Middle frontal gyrus (tissue), 1 donor: ENCODE measurements at regions not wholly inside any gene's neighbourhood (a gene's known extent, or its start where the extent isn't known, plus 50 kb on each side); places are given as distances from the start of the nearest gene placed in this dataset.

Experiments used
- DNase-seq: peaks from one replicate; pipeline ENCODE4 v3.0.0-alpha.2; 2015; ENCODE audit warnings: low spot score; ENCODE audit errors: extremely low spot score

DNA sequence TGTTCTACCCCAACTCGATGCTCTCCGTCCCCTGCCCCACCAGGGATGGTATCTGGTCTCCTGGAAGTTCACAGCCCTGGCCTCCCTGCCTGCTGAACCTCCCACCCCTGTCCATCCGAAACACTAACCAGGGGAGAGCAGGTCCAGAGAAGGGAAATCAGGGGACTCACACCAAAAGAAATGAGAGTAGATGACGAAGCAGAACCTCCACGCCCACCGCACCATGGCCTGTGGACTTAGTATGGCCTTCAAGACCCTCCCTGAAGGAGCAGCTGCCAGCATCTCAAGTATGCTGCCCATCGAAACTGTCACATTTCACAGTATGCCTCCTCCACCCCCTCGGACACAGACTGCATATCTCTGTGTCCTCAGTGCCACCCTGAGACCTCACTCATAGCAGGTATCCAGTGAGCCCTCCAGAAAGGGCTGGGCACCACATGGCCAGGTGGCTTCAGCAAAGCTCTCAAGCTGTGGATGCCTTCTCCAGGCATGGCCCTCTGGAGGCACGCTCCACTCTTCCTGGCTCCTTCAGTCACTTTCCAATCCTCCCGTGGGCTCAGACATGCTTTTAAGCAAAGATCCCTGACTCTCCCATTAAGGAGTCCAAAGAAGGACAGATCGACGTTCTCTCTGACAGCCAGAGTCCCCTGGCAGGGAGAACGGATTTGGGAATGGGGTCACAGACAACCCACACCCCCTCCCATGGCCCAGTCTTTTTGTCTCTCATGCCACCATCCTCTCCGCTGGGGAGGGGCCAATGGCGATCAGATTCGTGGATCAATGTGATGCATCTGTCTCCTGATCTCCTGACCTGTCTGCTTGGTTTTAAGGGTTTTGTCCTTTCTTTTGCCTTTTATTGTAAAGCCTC, 158.4 kb downstream of the ANKRD60 start:
- no peak for DNase-seq

DNA sequence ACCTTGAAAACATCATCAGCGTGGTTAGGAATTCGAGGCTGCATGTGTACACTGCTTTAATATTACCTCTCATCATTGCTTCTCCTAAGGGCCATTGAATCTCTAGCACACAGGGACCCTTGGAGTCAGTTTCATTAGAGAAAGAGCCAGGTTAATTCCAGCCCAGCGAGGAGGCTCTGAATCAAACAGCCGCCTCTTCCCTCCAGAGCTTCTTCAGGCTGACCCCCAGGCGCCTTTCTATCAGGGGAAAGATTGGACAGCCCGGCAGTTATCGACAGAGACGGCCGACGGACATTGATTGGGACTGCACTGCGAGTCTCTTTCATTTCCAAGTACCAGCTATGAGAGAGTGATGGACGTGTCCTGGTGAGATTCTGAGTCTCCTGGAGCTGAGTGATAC, 159.2 kb downstream of the ANKRD60 start:
- no peak for DNase-seq

DNA sequence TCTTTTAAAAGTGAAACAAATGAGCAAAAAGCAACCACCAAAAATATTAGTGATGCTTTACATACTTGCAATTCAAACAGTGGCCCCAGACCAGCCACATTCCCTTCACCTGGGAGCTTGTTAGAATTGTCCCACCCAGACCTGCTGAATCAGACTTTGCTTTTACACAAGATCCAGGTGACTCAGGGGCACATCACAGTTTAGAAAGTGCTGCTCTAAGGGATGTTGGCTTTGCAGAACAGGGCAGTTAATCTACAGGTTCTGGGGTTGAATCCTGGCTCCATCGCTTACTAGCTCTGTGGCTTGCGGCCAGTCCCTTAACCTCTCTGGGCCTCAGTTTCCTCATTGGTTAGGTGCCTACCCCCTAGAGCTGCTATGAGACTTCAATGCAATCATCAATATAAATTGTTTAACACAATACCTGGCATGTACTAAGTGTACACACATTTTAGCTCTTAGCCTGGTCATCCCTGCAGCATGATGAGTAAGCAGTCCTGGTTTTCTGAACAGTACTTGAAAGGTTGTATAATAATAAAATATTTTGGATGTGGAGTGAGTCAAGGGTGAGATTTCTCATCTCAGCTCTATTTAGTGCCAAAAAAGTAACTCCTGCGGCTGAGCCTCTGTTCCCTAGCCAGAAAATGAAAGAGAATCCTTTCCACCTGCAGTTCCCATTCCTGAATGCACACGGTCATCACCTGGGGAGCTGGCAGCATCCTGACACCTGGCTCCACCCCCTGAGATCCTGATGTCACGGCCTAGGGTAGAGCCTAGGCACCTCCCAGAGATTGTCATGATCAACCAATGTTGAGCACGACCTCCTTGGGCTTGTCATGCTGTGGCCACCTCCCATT, 162.7 kb downstream of the ANKRD60 start:
- DNase-seq, result no peak

DNA sequence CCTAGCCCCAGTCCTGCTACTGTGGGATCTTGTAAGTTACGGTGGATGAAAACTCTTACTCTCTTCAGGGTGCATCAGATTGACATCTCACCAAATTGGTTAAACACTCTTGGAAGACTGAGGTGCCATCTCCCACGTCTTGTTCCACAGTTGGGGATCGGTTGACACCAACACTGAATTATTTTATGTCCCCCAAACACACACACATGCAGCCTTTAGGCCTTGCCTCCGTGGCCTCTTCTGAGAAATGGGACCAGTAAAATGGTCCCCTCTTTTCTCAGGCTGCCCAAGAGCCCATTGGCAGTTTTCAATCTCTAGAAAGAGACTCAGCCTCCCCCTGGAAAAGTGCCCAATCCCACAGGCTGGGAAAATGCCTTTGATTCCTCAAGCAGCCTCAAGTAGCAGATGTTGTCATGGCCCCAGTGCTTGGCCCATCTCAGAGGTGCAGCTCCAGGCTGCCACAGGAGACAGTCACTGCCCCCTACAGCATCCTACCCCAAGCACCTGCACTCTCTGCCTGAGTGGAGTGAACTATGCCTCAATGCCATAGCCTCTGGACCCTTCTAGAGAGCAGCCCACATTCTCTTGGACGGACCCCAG, 163.9 kb downstream of the ANKRD60 start:
- DNase-seq, result no peak

DNA sequence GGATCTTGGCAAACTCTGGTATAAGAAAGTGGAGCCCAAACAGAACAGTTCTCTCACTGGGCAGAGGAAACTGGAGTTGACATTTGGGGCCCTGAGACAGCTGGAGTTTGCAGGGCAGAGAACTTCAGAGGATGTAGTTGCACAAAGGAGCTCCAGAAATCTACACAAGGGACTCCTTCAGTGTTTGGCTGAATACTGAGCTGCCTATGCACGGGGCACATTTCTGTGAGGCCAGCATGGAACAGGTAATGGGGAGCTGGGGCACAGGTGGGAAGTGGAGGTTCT, 169.3 kb downstream of the ANKRD60 start:
- no peak for DNase-seq

DNA sequence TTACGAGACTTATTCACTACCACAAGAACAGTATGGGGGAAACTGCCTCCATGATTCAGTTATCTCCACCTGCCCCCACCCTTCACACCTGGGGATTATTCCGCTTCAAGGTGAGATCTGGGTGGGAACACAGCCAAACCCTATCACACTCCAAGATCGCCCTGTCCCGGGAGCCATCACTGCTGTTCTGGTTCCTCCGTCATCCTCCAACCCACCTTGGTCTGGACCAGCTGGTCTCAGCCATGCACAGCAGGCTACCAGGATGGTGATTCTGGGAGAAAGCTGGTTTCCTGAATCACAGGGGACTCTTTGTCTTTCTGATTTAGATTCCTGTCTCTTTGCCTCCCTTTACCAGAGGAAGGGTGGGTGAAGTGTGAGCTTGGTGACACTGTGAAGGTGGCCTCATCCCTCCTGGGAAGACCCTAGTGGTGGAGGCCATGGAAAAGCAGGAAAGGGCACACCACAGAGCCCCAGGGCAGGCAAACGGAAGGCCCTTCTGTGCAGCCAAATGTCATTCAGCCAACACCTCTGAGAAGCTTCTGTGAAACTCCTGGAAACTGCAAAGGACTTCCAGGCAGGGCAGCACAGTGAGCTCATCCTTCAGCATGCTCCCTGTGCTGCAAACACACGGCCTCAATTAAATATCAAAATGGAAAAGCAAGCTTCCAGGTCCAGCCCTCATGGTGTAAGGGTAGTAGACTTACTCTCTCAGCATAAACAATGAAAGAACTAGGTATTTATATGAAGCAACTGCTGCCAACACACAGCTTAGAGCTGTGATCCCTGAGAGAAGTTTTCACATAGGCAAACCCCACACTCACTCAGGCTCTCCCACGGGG, 169.8 kb downstream of the ANKRD60 start:
- DNase-seq, result no peak

DNA sequence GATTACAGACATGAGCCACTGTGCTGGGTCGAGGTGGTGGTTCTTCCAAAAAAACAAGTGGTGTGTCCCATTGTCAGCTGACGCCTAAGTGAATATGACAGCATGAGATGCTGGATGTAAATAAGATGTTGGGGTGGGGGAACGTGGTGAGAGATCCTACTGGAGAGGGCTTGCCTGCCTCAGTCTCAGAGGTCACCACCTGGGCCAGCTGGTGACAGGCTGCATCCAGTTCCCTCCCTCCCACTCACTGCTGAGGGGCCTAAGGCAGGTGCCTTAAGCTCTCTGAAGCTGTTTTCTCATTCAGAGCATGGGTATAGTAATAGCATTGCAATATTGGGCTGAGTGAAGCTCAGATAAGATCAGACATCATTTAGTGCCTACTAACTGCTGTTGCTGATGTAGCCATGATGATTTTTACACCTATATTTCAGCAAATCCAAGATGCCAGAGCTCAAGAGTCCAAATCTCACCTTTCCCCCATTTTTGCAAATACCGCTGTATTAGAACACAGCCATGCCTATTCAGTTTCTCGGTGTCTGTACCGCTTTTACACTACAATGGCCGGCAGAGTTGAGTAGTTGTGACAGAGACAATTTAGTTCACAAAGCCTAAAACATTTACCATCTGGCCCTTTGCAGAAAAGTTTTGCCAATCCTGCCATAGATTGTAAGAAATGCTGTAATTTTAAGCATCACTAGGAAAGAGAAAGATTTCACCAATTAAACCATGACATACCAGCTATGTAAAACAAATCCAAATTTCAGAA, 171.3 kb downstream of the ANKRD60 start:
- no peak for DNase-seq

DNA sequence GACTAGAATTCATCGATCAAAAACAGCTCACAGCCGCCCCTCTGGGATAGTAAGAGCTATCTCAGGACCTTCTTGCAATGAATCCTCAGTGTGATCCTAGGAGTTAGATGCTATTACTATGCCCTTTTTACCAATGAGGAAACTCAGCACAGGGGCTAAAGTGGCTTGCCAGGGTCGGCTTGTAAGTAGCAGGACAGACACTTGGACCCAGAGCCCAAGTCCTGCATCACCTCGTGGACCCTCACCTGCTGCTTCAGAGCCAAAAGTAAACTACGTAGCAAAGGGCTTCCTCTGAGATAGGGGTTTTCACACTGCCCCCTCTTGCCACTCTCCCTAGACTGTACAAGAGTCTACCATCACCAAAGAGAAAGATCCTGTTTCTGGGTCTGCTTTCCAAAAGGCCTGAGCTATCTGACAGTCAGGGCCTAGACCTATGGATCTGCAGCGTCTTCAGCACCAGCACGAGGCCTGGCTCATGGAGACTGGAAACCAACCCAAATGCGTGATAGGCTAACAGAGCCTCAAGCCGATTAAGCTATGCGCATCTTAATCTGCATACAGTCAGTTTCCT, 172.3 kb downstream of the ANKRD60 start:
- no peak for DNase-seq

DNA sequence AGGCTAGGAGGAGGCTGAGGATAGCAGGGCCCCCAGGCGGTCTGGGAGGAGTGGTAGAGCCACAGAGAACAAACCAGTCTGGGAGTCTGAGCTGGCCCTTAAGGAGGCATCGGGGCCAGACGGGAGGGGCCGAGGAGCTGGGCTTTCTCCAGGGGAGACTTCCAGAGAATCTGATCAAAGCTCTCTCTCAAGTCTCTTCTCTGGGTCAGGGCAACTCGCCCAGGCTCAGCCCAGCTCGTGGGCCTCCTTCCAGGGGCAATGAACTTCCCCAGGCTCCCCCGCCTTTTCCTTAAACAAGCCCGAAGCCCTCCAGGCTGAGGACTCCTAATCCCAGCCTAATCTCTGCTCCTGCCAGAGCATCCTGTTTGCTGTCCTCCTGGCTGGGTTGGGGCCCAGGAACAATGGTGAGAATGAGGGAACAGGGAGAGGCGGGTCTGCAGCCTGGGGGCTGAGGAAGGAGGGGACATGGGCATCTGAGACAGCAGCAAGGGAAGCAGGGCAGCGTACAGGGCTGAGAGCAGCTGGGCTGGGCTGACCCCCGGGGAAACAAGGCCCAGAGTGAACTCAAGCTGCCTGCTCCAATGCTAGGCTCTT, 173.6 kb downstream of the ANKRD60 start:
- no peak for DNase-seq

DNA sequence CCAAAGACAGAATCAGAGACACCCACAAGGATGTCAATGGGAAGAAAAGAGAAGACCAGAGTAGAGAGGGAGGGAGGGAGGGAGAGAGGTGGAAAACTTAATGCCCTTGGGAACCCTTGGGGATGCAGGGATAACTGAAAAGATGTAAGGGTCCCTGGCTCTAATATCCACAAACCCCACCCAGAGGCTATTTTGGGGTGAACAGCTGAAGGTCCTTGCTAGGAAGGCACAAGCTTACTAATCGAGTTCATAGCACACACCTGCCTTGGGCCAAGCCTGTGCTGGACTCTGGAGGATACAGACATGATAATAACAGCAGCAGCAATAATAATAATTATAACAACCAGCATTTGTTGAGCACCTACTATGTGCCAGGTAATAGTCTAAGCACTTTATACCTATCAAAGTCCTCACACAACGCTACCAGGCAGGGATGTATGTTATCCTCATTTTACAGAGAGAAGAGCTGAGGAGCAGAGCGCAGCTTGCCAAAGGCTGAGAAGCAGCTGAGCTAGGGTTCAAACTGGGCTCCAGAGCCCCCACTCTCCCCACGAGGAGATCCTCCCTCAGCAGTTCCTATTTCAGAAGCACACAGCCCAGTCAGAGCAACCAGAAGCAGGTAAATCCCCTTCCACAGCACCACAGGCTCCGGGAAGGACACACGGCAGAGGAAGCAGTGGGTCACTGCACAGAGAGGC, 174.2 kb downstream of the ANKRD60 start:
- no peak for DNase-seq

DNA sequence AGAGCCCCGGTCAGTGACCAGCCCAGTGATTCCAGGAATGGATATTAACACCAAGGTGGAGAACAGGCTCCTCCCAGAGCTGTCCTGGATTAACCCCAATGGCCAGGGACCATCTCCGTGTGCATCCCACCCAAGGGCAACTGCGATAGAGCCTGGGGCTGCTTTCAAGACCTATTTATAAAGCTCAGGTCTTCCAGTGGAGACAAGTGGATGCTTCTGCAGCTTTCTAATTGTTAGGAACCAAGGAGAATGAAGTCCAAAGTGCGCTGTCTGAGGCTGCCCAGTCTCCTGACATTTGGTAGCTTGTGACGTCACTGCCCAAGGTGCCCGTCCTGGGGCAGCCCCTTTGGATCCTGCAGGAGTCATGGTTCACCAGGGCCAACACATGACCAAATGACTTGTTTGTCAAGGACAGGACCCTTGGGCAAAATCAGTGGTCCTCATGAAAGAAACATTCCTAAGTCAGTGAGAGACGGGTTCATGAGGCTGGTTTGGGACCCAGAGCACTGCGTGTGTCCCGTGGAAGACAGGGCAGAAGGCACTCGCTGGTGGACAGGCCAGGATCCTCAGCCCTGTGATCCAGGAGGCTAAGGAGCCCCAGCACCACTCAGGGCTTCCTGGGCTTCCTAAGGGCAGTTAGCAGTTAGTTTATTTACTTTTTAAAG, 174.9 kb downstream of the ANKRD60 start:
- no peak for DNase-seq

DNA sequence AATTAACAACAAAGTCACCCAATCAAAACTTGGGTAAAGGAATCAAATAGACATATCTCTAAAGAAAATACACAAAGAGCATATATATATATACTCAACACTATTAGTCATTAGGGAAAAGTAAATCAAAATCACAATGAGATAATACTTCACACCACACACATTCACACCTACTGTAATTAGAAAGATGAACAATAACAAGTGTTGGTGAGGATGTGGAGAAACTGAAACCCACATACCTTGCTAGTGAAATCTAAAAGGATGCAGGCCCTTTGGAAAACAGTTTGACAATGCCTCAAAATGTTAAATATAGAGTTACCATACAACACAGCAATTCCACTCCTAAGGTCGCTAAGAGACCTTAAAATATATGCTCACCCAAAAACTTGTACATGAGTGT, 177.1 kb downstream of the ANKRD60 start:
- DNase-seq, result no peak

DNA sequence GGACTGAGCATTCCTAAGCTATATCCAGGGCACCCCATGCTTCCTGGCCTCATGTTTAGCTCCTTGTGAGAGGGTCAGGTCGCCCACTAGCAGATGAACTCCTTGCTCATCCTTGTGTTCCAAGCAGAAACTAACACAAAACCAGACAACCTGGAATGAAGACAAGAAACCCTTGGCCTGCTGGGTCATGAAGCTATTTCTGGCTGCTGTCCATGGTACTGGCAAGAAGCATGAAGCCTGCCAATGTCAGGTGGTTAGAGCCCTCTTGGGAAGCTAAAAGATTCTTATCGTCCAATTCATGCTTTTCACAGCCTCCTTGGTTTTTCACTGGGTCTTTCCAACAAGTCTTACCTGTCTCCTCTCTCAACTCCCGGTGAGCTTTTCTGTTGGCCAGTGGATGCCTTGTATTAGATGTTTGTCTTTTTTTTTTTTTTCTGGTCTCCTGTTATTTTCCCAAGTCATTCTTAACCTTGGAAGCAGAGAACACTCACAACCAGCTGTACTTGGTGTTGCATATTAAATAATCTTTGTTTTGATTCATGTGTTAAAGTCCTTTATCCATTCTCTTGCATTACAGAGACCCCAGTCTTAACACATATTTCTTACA, 180.3 kb downstream of the ANKRD60 start:
- no peak for DNase-seq

DNA sequence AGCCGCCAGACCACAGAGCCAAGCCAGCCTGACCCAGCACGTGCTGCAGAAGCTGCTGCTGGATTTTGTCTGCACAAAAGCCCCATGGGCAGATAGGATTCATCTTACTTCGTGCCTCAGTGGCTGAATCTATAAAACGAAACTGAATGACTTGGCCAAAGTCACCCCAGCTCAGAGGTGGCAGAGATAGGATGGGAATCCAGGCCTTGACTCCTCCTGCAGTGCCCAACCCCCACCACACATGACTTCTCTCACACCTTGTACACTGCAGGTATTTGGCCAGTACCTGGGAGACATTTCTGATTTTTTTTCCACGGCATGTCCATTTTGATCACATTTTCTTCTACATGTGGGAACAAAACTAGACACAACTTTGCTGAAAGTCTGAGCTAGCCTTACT, 182.1 kb downstream of the ANKRD60 start:
- DNase-seq, result no peak

DNA sequence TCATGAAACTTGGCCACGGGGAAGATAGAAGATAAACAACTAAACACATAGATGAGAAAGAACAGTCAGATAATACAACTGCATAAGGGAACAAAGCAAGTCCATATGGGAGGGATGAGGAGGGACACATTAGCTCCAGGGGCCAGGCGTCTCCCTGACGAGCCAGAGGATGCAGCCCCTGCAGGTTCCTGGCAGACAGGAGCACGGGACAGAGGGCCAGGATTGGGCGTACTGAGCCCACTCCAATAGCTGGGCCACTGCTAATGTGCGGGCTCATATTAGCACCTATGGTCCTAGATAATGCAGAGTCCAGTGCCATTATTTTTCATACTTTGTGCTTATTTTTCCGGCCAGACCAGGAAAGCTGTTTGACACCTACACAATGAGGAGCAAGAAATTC, 182.9 kb downstream of the ANKRD60 start:
- DNase-seq, result no peak

DNA sequence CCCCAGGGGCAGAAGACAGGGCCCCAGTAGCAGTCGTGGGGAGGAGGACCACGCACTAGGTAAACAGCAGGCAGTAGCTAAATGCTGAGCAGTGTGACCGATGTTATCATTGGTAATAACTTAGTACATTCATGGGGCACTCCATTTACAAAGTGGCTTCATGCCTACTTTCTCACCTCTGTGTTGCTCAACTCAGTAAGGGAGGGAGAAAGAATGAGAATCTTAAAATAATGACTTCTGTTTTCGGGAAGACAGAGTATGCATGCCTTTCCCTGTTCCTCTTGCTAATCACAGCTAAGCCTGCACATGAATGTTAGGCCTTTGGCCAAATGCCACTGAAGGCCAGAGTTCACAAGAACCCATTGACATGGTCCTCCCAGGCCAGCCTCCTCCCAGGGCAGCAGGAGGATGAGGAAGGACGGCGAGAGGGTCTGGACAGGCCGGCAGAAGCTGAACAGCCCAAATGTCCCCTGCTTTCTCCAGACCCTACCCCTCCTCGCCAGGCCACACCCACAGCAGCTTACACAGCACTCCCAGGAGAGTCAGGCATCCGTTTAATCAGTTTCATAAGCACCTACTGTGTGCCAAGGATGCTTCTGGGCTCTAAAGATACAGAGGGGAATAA, 183.4 kb downstream of the ANKRD60 start:
- no peak for DNase-seq

DNA sequence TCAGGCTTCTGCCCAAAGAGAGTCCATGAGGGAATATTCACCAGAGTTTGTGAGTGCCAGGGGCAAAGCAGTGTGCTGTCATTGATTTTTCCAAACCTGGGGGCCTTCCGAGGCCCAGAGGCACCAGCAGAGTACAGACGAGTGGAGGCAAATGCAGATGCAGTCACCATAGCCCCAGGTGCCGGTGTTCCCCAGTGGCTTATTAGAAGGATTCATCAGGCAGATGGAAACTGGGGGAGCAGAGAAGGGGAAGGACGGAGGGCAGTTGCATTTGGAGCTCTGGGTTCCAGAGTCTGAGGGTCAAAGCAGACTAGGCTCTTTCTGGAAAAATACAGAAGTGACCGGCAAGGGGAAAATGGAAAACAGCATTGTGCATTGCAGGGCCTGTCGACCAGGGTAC, 184.2 kb downstream of the ANKRD60 start:
- no peak for DNase-seq
